IMR-90 (cell line): ENCODE measurements at regions not wholly inside any gene's neighbourhood (a gene's known extent, or its start where the extent isn't known, plus 50 kb on each side); places are given as distances from the start of the nearest gene placed in this dataset.
A peak's percentile ranks its signal among the peaks of the same experiment; 100 is the strongest.

Source experiments
- ATAC-seq: fragments of 200-7000 bp; cut with Tn5 transposase; 2 replicates; pipeline ENCODE4 v1.9.1; 2020; ENCODE audit warnings: low read depth, mild to moderate bottlenecking, moderate library complexity
- BruUV-seq: library from RNA; stranded (reverse); fragments of 400-500 nt; replicated peaks from 2 replicates; lab custom pipeline; 2021; lab: Mats Ljungman, UMichigan
- CTCF ChIA-PET: fragments of 300-600 bp; formaldehyde crosslinking; extraction: SDS; loops from one replicate; lab custom pipeline; 2021; ENCODE audit warnings: antibody characterized with exemption; lab: Yijun Ruan, JAX
- POLR2A ChIA-PET: fragments of 300-600 bp; sonication (Branson Sonifier 250); formaldehyde crosslinking; loops from one replicate; lab custom pipeline; 2022; ENCODE audit warnings: antibody characterized with exemption; ENCODE audit not compliant: unreplicated experiment; lab: Charles Lee
- DNase-seq: peaks from one replicate; pipeline ENCODE4 v3.0.0; 2013
- H2AFZ ChIP-seq: replicated peaks from 2 replicates; pipeline ENCODE3; 2013; ENCODE audit warnings: low read length, mild to moderate bottlenecking; ENCODE audit not compliant: poor library complexity
- H2AK5ac ChIP-seq: 2 replicates; pipeline ENCODE4 v1.6.1; 2013; ENCODE audit warnings: low read depth, low read length, inconsistent platforms
- H2AK9ac ChIP-seq: replicated peaks from 2 replicates; pipeline ENCODE3; 2013; ENCODE audit warnings: mild to moderate bottlenecking, low read depth, low read length, moderate library complexity; ENCODE audit not compliant: poor library complexity
- H2BK120ac ChIP-seq: 2 replicates; pipeline ENCODE4 v1.6.1; 2013; ENCODE audit warnings: low read depth, low read length, inconsistent platforms
- H2BK15ac ChIP-seq: 3 replicates; pipeline ENCODE4 v1.6.1; 2013; ENCODE audit warnings: low read depth, low read length, inconsistent platforms
- H2BK20ac ChIP-seq: 2 replicates; pipeline ENCODE4 v1.6.1; 2013; ENCODE audit warnings: low read depth, mild to moderate bottlenecking, inconsistent platforms, low read length, moderate library complexity
- H2BK5ac ChIP-seq: 2 replicates; pipeline ENCODE4 v1.6.1; 2013; ENCODE audit warnings: mild to moderate bottlenecking, low read depth, low read length, inconsistent platforms; ENCODE audit not compliant: poor library complexity, severe bottlenecking
- H3K14ac ChIP-seq: replicated peaks from 2 replicates; pipeline ENCODE4 v1.6.1; 2013; ENCODE audit warnings: low read depth, low read length, inconsistent platforms
- H3K18ac ChIP-seq: 2 replicates; pipeline ENCODE4 v1.6.1; 2013; ENCODE audit warnings: low read depth, low read length, control low read depth
- H3K23ac ChIP-seq: 2 replicates; pipeline ENCODE4 v1.6.1; 2013; ENCODE audit warnings: low read depth, low read length, inconsistent platforms
- H3K27ac ChIP-seq: 2 replicates; pipeline ENCODE4 v1.5.1; 2013; ENCODE audit warnings: mild to moderate bottlenecking, control low read depth, low read length; ENCODE audit not compliant: insufficient read depth
- H3K27me3 ChIP-seq: 2 replicates; pipeline ENCODE4 v1.6.1; 2013; ENCODE audit warnings: low read length; ENCODE audit not compliant: control insufficient read depth, insufficient read depth
- H3K36me3 ChIP-seq: 2 replicates; pipeline ENCODE4 v1.6.1; 2013; ENCODE audit warnings: low read length, mixed read lengths; ENCODE audit not compliant: control insufficient read depth, insufficient read depth
- H3K4ac ChIP-seq: 2 replicates; pipeline ENCODE4 v1.6.1; 2013; ENCODE audit warnings: low read depth, low read length, inconsistent platforms
- H3K4me1 ChIP-seq: 2 replicates; pipeline ENCODE4 v1.6.1; 2013; ENCODE audit warnings: low read length, mixed read lengths; ENCODE audit not compliant: control insufficient read depth, insufficient read depth
- H3K4me2 ChIP-seq: 2 replicates; pipeline ENCODE4 v1.6.1; 2013; ENCODE audit warnings: low read depth, mild to moderate bottlenecking, control low read depth, low read length, moderate library complexity
- H3K4me3 ChIP-seq: 2 replicates; pipeline ENCODE4 v1.5.1; 2013; ENCODE audit warnings: low read depth, mild to moderate bottlenecking, control low read depth, low read length, moderate library complexity; ENCODE audit not compliant: insufficient read depth
- H3K56ac ChIP-seq: 2 replicates; pipeline ENCODE4 v1.6.1; 2013; ENCODE audit warnings: low read length, inconsistent platforms; ENCODE audit not compliant: insufficient read depth; ENCODE audit errors: extremely low read depth
- H3K79me1 ChIP-seq, 2 experiments: 2 replicates each; pipeline ENCODE4 v1.6.1; 2013; ENCODE audit warnings: low read length in 2 of 2, inconsistent platforms in 1 of 2, low read depth in 1 of 2
- H3K9ac ChIP-seq: 2 replicates; pipeline ENCODE4 v1.6.1; 2013; ENCODE audit warnings: low read depth, low read length, control low read depth
- H3K9me1 ChIP-seq: 2 replicates; pipeline ENCODE4 v1.6.1; 2013; ENCODE audit warnings: low read length, inconsistent platforms; ENCODE audit not compliant: insufficient read depth
- H3K9me3 ChIP-seq: 2 replicates; pipeline ENCODE4 v1.6.1; 2013; ENCODE audit warnings: low read length; ENCODE audit not compliant: control insufficient read depth, insufficient read depth
- H4K20me1 ChIP-seq: 2 replicates; pipeline ENCODE4 v1.6.1; 2013; ENCODE audit warnings: low read length, inconsistent platforms; ENCODE audit not compliant: insufficient read depth
- H4K5ac ChIP-seq: 2 replicates; pipeline ENCODE4 v1.6.1; 2013; ENCODE audit warnings: mild to moderate bottlenecking, low read depth, low read length, control low read depth
- H4K8ac ChIP-seq, 2 experiments: 2 replicates each; pipeline ENCODE4 v1.6.1; 2013; ENCODE audit warnings: low read depth in 2 of 2, low read length in 2 of 2, control low read depth in 1 of 2, inconsistent platforms in 1 of 2
- H4K91ac ChIP-seq: 2 replicates; pipeline ENCODE4 v1.6.1; 2013; ENCODE audit warnings: low read depth, low read length, inconsistent platforms; ENCODE audit not compliant: insufficient read depth
- BHLHE40 ChIP-seq: fragments of 150-350 bp; IDR thresholded peaks from 2 replicates; pipeline ENCODE4 v1.6.1; 2016; ENCODE audit warnings: mild to moderate bottlenecking, low read depth, low read length
- CEBPB ChIP-seq: IDR thresholded peaks from 2 replicates; pipeline ENCODE4 v1.6.1; 2012; ENCODE audit warnings: low read depth, low read length, improper control_type of control experiment
- CHD1 ChIP-seq: IDR thresholded peaks from 2 replicates; pipeline ENCODE4 v1.6.1; 2012; ENCODE audit warnings: low read depth, low read length, improper control_type of control experiment
- ELK1 ChIP-seq: fragments of 150-350 bp; IDR thresholded peaks from 2 replicates; pipeline ENCODE4 v1.6.1; 2016; ENCODE audit warnings: low read depth, mild to moderate bottlenecking, low read length, moderate library complexity, borderline replicate concordance
- FOS ChIP-seq: fragments of 150-350 bp; IDR thresholded peaks from 2 replicates; pipeline ENCODE4 v1.6.1; 2016; ENCODE audit warnings: low read depth, low read length
- MAFK ChIP-seq: IDR thresholded peaks from 2 replicates; pipeline ENCODE4 v1.6.1; 2012; ENCODE audit warnings: low read depth, low read length, improper control_type of control experiment
- MAZ ChIP-seq: IDR thresholded peaks from 2 replicates; pipeline ENCODE4 v1.6.1; 2012; ENCODE audit warnings: low read depth, mild to moderate bottlenecking, low read length, improper control_type of control experiment, moderate library complexity, borderline replicate concordance
- MXI1 ChIP-seq: IDR thresholded peaks from 2 replicates; pipeline ENCODE4 v1.6.1; 2012; ENCODE audit warnings: low read depth, mild to moderate bottlenecking, low read length, moderate library complexity, borderline replicate concordance
- NFE2L2 ChIP-seq: fragments of 150-350 bp; IDR thresholded peaks from 2 replicates; pipeline ENCODE4 v1.6.1; 2016; ENCODE audit warnings: low read depth, mild to moderate bottlenecking, low read length
- POLR2A ChIP-seq: IDR thresholded peaks from 2 replicates; pipeline ENCODE4 v1.6.1; 2012; ENCODE audit warnings: mild to moderate bottlenecking, low read depth, low read length
- SMC3 ChIP-seq: fragments of 150-350 bp; IDR thresholded peaks from 2 replicates; pipeline ENCODE4 v1.6.1; 2016; ENCODE audit warnings: low read depth, mild to moderate bottlenecking, antibody characterized with exemption, low read length, moderate library complexity
- WGBS, 2 experiments: methylation state at CpG; one replicate each; pipeline versions ENCODE4 v1.1.5 to v1.1.7; 2013; ENCODE audit warnings: missing lambda C conversion rate in 2 of 2; ENCODE audit not compliant: insufficient read length in 1 of 2; ENCODE audit errors: extremely low coverage in 2 of 2; 5-methylcytosine and 5-hydroxymethylcytosine counted together
- dilution Hi-C: fragments of 300-500 bp; cut with HindIII; formaldehyde crosslinking; loops from one replicate; pipeline ENCODE4 v1.14.3; 2018; ENCODE audit warnings: low sequenced_read_pairs; ENCODE audit not compliant: unreplicated experiment
- in situ Hi-C: fragments of 300-500 bp; cut with MboI; formaldehyde crosslinking; loops from 3 replicates; pipeline ENCODE4 v1.14.3; 2019; ENCODE audit warnings: low sequenced_read_pairs, inconsistent platforms, mixed read lengths
- intact Hi-C: fragments of 100-400 bp; cut with micrococcal nuclease; formaldehyde crosslinking; loops from 2 replicates; pipeline ENCODE4 v1.10.0; 2022
- TF ChIP-seq, protein P1 (sequence below): conservative IDR thresholded peaks from 2 replicates; pipeline ENCODE4 v1.5.1; 2012; ENCODE audit warnings: mild to moderate bottlenecking, low read depth, low read length, improper control_type of control experiment
- TF ChIP-seq, protein P2 (sequence below): fragments of 150-350 bp; IDR thresholded peaks from 2 replicates; pipeline ENCODE4 v1.6.1; 2017; ENCODE audit warnings: mild to moderate bottlenecking, antibody characterized with exemption, low read length, low read depth

DNA sequence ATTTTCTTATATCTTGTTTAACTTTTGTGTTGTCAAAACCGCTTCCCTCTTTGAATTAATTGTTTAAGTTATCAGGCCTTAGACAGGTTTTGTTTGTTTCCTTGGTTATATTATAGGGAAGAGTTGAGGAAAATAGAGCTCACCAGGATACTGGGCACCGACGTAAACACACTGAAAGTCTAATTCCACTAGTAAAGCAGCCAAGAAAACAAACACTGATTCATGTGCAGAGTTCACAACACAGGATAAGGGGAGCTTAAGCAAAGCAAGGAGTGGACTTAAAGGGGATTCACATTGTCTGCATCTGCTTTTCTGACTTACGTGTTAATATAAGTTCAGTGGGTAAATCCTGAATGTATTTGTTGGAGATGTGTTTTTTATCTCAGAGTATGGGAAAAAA lies 139.0 kb upstream of the CDH6 start:
- Histone ChIP-seq H4K20me1 (no peaks in the 10 kb centered on the region), H3K27ac (no peak overlapping the region), H3K9me1 (no peaks in the 10 kb centered on the region; the same call in 1 of the 2 replicates), H2BK20ac (no peak overlapping the region), H4K5ac (no peak overlapping the region), H3K79me1 (no peaks in the 10 kb centered on the region), H3K14ac (0 out of 2 replicates have a peak overlapping the region, but pooled peaks have one; percentile 13), H3K4me2 (no peak overlapping the region), H3K4me3 (no peak overlapping the region), H3K18ac (no peak overlapping the region), H3K4ac (no peak overlapping the region), H3K23ac (no peak overlapping the region), H3K56ac (no peak overlapping the region), H2BK5ac (no peak overlapping the region), H2BK15ac (no peak overlapping the region), H2AFZ (no peak overlapping the region), H3K36me3 (no peaks in the 10 kb centered on the region), H3K9ac (no peak overlapping the region), H2BK120ac (no peak overlapping the region), H3K4me1 (peaks cover 4% of the 10 kb centered on the region; the same call in 1 of the 2 replicates), H4K91ac (no peak overlapping the region), H2AK5ac (no peak overlapping the region), H3K9me3 (no peaks in the 10 kb centered on the region), H3K27me3 (no peaks in the 10 kb centered on the region), H2AK9ac (no peak overlapping the region), H4K8ac (no peak overlapping the region)
- intact Hi-C loops (no loop called here), dilution Hi-C loops (no loop called here), in situ Hi-C loops (no loop called here)
- TF ChIP-seq POLR2A (no peak), SMC3 (no peak), CEBPB (no peak), FOS (no peak), MAZ (no peak), BHLHE40 (no peak), MXI1 (no peak), MAFK (no peak), ELK1 (no peak), NFE2L2 (no peak), CHD1 (no peak)
- TF ChIP-seq, protein P1, sequence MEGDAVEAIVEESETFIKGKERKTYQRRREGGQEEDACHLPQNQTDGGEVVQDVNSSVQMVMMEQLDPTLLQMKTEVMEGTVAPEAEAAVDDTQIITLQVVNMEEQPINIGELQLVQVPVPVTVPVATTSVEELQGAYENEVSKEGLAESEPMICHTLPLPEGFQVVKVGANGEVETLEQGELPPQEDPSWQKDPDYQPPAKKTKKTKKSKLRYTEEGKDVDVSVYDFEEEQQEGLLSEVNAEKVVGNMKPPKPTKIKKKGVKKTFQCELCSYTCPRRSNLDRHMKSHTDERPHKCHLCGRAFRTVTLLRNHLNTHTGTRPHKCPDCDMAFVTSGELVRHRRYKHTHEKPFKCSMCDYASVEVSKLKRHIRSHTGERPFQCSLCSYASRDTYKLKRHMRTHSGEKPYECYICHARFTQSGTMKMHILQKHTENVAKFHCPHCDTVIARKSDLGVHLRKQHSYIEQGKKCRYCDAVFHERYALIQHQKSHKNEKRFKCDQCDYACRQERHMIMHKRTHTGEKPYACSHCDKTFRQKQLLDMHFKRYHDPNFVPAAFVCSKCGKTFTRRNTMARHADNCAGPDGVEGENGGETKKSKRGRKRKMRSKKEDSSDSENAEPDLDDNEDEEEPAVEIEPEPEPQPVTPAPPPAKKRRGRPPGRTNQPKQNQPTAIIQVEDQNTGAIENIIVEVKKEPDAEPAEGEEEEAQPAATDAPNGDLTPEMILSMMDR = no peak
- TF ChIP-seq, protein P2, sequence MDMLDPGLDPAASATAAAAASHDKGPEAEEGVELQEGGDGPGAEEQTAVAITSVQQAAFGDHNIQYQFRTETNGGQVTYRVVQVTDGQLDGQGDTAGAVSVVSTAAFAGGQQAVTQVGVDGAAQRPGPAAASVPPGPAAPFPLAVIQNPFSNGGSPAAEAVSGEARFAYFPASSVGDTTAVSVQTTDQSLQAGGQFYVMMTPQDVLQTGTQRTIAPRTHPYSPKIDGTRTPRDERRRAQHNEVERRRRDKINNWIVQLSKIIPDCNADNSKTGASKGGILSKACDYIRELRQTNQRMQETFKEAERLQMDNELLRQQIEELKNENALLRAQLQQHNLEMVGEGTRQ = no peak
- ChIA-PET CTCF (no interaction called here), POLR2A (interaction anchor here (0.6 kb wide), 1 partner anchor 108 kb away, joined by 3 read pairs; no protein-coding TSS in a partner anchor)
- no CpG with 5 or more reads among the region's 4 CpGs for WGBS, 2 experiments
- BruUV-seq = no TSS peak
- ATAC-seq = peak; percentile 55
- peak; percentile 8 for DNase-seq
